Ovary (tissue), 3 donors: ENCODE measurements at regions not wholly inside any gene's neighbourhood (a gene's known extent, or its start where the extent isn't known, plus 50 kb on each side); places are given as distances from the start of the nearest gene placed in this dataset.

Experiments used
- EP300 ChIP-seq: sonication (generic); formaldehyde crosslinking; IDR thresholded peaks from one replicate; pipeline ENCODE4 v1.6.1; 2017; ENCODE audit warnings: antibody characterized with exemption
- TF ChIP-seq, protein P1 (sequence below), 3 donors: fragments of 450-650 bp in 2 of 3; fragments of 200-600 bp in 1 of 3; IDR thresholded peaks; one replicate each; pipeline versions ENCODE4 v1.5.1 to v1.8.0; 2016 to 2022; ENCODE audit warnings: antibody characterized with exemption in 3 of 3, mild to moderate bottlenecking in 1 of 3
- donor health status: DM: no; HTN: no; CAD: no.

DNA sequence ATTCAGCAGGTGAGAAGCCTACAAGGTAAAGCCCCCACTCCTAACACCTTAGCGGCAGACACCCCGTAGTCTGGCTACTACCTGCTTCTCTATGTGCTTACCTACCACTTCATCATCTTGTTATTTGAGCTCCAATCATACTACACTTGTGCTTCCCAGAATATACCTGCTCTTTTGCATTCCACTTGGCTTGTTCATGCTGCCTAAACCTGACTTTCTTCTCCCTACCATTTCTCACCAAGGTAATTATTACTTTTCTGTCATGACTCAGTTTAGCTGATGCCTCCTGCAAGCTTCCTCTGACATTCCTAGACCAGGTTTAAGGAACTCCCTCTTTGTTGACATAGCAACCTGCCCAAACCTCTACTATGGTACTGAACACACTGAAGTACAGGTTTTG, 495.6 kb upstream of the C1orf87 start:
- TF ChIP-seq EP300: no peak
- TF ChIP-seq, protein P1, sequence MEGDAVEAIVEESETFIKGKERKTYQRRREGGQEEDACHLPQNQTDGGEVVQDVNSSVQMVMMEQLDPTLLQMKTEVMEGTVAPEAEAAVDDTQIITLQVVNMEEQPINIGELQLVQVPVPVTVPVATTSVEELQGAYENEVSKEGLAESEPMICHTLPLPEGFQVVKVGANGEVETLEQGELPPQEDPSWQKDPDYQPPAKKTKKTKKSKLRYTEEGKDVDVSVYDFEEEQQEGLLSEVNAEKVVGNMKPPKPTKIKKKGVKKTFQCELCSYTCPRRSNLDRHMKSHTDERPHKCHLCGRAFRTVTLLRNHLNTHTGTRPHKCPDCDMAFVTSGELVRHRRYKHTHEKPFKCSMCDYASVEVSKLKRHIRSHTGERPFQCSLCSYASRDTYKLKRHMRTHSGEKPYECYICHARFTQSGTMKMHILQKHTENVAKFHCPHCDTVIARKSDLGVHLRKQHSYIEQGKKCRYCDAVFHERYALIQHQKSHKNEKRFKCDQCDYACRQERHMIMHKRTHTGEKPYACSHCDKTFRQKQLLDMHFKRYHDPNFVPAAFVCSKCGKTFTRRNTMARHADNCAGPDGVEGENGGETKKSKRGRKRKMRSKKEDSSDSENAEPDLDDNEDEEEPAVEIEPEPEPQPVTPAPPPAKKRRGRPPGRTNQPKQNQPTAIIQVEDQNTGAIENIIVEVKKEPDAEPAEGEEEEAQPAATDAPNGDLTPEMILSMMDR (IDR thresholded peaks at IDR 0.05): no peak
